Amygdala (tissue), 56 donors: ENCODE measurements at regions not wholly inside any gene's neighbourhood (a gene's known extent, or its start where the extent isn't known, plus 50 kb on each side); places are given as distances from the start of the nearest gene placed in this dataset.
"Not testable (repeated sequence)": the region's sequence is repeated elsewhere in the genome, so short reads cannot be mapped to it uniquely, and the experiment has no call there.

Source experiments
- DNase-seq, 56 donors: peaks; one replicate each; lab custom pipeline; 2025; lab: John Stamatoyannopoulos, UW

- DNase-seq, result no peak
Observed at GRCh38 chr4:156128616-156129015, 174.9 kb upstream of the CTSO start.

- DNase-seq, result no peak
Observed at GRCh38 chr4:156118507-156119220, 165.0 kb upstream of the CTSO start.

- DNase-seq, result no peak
Observed at GRCh38 chr4:156117743-156118142, 164.1 kb upstream of the CTSO start.

DNA sequence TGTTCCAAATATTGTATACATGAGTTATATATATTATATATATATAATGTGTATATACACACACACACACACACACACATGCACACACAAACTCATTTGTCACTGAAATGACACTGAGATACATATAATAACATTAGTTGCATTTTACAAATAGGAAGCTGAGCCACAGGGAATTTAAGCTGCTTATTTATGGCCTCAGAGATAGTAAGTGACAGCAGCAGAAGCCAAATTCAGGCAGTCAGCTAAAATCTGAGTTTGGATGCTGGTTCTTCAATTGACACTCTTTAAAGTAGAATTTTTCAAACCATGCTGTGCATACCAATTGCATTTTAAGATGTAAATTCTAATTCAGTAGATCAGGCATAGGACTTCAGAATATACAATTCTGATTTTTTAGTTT, 163.3 kb upstream of the CTSO start:
- DNase-seq, result no peak

- DNase-seq, result no peak
Observed at GRCh38 chr4:156113138-156113765, 159.6 kb upstream of the CTSO start.

- DNase-seq, result no peak
Observed at GRCh38 chr4:156111686-156112085, 158.0 kb upstream of the CTSO start.

GRCh38 chr4:156109943-156110900, 156.6 kb upstream of the CTSO start:
- DNase-seq, result peak in 1 of 56 donors; percentile 1

DNA sequence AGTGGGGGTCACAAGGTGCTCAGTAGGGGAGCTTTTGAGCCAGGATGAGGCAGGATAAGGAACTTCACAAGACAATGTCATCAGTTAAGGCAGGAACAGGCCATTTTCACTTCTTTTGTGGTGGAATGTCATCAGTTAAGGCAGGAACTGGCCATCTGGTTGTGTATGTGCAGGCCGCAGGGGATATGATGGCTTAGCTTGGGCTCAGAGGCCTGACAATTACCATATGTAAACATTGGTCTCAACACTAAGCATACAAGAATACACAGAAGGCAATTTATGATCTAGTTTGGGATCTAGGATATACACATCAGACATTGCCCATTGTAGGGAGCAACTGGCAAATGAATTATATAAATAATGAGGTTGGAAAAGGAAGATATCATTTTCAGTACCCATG, 155.4 kb upstream of the CTSO start:
- DNase-seq, result not testable (repeated sequence)

- no peak for DNase-seq
Observed at GRCh38 chr4:156103311-156103710, 149.6 kb upstream of the CTSO start.

DNA sequence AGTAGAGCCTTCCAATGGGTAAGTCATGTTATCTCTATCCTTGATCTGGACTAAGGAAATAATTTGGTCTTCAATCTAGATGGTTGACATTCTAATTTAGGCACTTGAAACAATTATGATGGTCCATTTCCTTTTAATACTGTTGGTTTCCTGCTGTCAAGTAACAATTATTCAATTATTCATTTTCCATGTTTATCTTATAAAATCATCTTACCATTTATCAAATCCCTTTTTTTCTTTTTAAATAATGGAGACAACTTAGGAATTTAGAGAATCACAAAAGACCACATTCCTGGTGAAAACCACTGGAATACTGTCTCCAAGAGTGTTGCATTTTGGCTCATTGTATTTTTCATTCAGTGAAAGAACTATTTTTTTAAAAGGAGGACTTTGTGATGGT, 148.7 kb upstream of the CTSO start:
- no peak for DNase-seq

- no peak for DNase-seq
Observed at GRCh38 chr4:156101571-156101970, 147.9 kb upstream of the CTSO start.

DNA sequence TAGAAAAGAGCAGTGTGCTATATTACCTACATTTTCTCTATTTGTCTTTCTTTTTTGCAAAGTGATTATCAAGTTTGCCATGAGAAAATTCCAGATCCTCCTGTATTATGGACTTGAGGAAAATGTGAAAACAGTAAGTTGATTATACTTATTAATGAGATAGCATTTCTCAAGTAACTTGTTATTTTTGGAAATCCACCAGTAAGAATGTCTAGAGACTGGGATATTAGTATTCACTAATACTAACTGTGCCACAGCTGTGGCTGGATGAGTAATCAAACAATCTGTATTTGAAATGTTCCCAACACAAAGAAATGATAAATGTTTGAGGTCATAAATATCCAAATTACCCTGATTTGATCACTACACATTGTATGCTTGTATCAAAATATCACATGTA, 147.0 kb upstream of the CTSO start:
- DNase-seq, result no peak

DNA sequence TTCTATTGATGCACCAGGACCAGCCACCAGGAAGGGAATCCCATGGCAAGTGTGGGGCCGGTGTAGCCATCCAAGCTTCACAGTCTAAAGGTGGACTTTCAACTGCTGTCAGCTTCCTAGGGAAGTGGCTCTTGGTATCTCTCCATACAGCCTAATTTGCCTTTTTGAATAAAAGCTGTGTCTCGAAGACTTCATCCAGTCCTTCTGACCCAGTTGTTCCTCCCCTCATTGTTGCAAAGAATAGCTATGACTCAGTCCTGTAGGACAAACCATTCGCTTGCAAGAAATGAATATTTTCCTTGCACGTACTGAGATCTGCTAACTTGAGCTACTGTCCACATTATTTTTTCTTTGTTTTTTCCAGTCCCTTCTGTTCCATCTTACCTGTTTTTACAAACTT, 145.1 kb upstream of the CTSO start:
- DNase-seq, result no peak

DNA sequence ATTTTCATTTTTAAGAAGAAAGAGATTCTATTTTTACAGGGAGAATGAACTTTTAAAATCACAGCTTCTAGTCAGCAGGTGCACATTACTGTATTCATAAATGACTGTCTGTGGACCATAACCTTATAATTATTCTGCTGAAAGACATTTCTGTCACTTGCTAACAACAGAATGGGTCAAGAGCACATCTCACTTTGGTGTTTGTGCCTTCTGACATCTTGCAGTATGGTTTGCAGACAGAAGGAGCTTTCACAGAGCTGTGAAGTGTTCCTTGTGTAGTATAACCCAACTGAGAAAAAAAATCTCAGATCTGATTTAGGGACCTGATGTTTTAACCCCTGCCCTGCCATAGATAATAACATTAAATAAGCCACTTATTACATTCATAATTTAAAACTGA, 131.4 kb upstream of the CTSO start:
- no peak for DNase-seq

- no peak for DNase-seq
Observed at GRCh38 chr4:156084373-156084772, 130.7 kb upstream of the CTSO start.

DNA sequence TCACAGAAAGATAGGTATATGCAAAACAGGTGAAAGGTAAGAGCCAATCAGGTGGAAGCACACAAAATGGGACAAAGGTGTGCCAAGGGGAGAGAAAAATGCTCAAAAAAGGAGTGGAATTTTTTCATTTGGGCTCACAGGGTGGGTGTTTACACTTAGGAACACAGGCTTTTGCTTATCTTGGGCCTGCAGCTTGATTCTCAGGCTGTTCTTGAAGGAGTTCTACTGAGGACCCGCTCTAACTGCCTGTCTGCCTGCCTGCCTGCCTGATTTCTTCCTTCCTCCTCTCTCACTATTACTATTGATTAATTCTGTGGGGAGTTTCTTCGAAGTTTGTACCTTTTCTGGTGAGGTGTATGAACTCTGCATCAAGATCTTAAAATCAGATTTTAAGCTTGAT, 120.3 kb upstream of the CTSO start:
- no peak for DNase-seq

- no peak for DNase-seq
Observed at GRCh38 chr4:156060661-156061060, 107.0 kb upstream of the CTSO start.

- no peak for DNase-seq
Observed at GRCh38 chr4:156053174-156053573, 99.5 kb upstream of the CTSO start.

DNA sequence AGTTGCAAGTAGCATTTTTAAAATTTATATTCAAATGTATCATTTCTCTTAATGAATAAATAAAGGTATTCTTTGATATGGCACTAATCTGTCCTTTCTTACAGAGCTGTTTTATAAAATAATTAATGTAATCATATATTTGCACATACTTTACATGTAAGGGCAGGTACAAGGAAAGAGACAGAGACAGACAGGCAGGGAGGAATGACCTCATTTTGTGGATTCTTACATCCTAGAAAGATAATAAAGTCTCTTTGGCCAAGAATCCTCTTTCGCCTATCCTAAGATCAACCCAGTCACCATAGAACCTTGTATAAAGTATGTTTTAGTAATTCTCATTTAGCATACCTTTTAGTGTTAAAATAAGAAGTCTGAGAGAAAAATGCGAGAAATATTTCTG, 98.5 kb upstream of the CTSO start:
- no peak for DNase-seq

- DNase-seq, result no peak
Observed at GRCh38 chr4:156038772-156039171, 85.1 kb upstream of the CTSO start.

DNA sequence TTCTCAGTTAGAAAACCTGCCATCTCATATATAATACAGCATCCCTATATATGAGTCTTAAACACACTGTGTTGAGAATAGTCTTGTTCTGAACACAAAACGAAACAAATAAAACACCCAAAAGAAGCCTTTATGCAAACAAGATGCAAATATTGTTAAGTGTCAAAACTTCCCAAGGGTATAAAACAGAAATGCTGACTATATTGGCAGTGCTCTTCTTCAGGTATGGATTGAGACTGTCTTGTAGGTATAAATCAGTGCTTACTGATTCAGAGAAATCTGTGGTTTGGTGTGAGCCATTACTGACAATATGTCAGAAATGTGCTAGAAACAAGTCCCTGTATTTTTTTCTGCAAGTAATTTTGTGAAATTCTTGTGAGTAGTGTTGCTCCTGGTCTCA, 82.8 kb upstream of the CTSO start:
- no peak for DNase-seq
